ENCODE measurements at regions not wholly inside any gene's neighbourhood (a gene's known extent, or its start where the extent isn't known, plus 50 kb on each side); places are given as distances from the start of the nearest gene placed in this dataset.

DNA sequence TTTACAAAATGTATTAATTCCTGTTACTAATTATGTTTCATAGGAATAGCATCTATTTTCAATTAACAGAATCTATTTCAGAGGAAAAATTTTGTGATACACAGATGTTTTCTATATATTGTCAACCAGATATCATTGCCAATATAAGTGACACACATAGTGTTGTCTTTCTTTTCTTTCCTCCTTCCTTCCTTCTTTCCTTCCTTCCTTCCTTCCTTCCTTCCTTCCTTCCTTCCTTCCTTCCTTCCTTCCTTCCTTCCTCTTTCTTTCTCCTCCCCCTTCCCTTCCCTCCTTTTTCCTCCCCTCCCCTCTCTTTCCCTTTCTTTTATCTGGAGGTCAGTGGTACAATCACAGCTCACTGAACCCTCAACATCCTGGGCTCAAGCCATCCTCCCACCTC is 146.5 kb upstream of the DSEL start:
- Histone ChIP-seq H2AFZ (ENCODE audit: low read depth) (no peak overlapping the region), H3K4me1 (ENCODE audit: low read depth, poor library complexity, severe bottlenecking) (no peaks in the 10 kb centered on the region), H3K4me2 (no peak overlapping the region), H3K4me3 (IDR thresholded peaks at IDR 0.05; ENCODE audit: insufficient read depth, low read depth, low read length) (no peak overlapping the region), H4K20me1 (ENCODE audit: insufficient read depth) (no peaks in the 10 kb centered on the region), H3K36me3 (ENCODE audit: insufficient read depth) (no peaks in the 10 kb centered on the region), H3K27ac (no peak overlapping the region), H3K79me2 (ENCODE audit: insufficient read depth, low read depth) (no peaks in the 10 kb centered on the region), H3K27me3 (ENCODE audit: insufficient read depth, low read depth) (no peaks in the 10 kb centered on the region), H3K9ac (no peak overlapping the region)
- no peak for TF ChIP-seq CTCF (conservative IDR thresholded peaks at IDR 0.05; ENCODE audit: low read depth, low read length)

GRCh38 chr18:67661555-67661954 is 145.0 kb upstream of the DSEL start:
- Histone ChIP-seq H3K36me3 (ENCODE audit: insufficient read depth) (no peaks in the 10 kb centered on the region), H2AFZ (ENCODE audit: low read depth) (no peak overlapping the region), H3K27me3 (ENCODE audit: insufficient read depth, low read depth) (no peaks in the 10 kb centered on the region), H3K79me2 (ENCODE audit: insufficient read depth, low read depth) (no peaks in the 10 kb centered on the region), H3K27ac (no peak overlapping the region), H4K20me1 (ENCODE audit: insufficient read depth) (no peaks in the 10 kb centered on the region), H3K4me2 (no peak overlapping the region), H3K9ac (no peak overlapping the region), H3K4me3 (IDR thresholded peaks at IDR 0.05; ENCODE audit: insufficient read depth, low read depth, low read length) (no peak overlapping the region), H3K4me1 (ENCODE audit: low read depth, poor library complexity, severe bottlenecking) (no peaks in the 10 kb centered on the region)
- no peak for TF ChIP-seq CTCF (conservative IDR thresholded peaks at IDR 0.05; ENCODE audit: low read depth, low read length)

DNA sequence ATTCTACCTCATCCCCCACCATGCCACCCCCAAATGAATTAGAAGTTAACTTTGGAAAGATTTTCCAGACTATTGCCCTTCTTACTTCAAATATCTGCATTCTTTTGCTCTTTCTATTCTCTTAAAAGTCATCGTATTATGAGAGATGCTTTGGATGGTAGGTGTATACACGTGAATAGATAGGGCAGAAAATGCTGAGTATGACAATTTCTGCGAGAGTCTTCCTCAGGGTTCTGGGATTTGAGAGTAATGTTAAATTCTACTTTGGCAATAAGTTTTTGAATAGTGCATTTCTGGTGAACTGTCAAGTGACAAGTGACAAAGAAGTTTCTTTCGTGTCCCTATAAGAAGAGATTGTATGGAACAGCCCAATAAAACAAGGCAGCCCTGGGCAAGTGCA is 137.6 kb upstream of the DSEL start:
- H3K9ac ChIP-seq: no peak overlapping the region
- no peaks in the 10 kb centered on the region for H4K20me1 ChIP-seq (ENCODE audit: insufficient read depth)
- no peaks in the 10 kb centered on the region for H3K36me3 ChIP-seq (ENCODE audit: insufficient read depth)
- no peak overlapping the region for H3K4me3 ChIP-seq (IDR thresholded peaks at IDR 0.05; ENCODE audit: insufficient read depth, low read depth, low read length)
- no peak for TF ChIP-seq CTCF (conservative IDR thresholded peaks at IDR 0.05; ENCODE audit: low read depth, low read length)
- no peak overlapping the region for H3K4me2 ChIP-seq
- no peaks in the 10 kb centered on the region for H3K27me3 ChIP-seq (ENCODE audit: insufficient read depth, low read depth)
- no peak overlapping the region for H2AFZ ChIP-seq (ENCODE audit: low read depth)
- no peaks in the 10 kb centered on the region for H3K79me2 ChIP-seq (ENCODE audit: insufficient read depth, low read depth)
- no peaks in the 10 kb centered on the region for H3K4me1 ChIP-seq (ENCODE audit: low read depth, poor library complexity, severe bottlenecking)
- no peak overlapping the region for H3K27ac ChIP-seq

- Histone ChIP-seq H3K27ac (no peak overlapping the region), H3K27me3 (ENCODE audit: insufficient read depth, low read depth) (no peaks in the 10 kb centered on the region), H3K4me1 (ENCODE audit: low read depth, poor library complexity, severe bottlenecking) (no peaks in the 10 kb centered on the region), H3K36me3 (ENCODE audit: insufficient read depth) (no peaks in the 10 kb centered on the region), H3K4me2 (no peak overlapping the region), H3K4me3 (IDR thresholded peaks at IDR 0.05; ENCODE audit: insufficient read depth, low read depth, low read length) (no peak overlapping the region), H3K9ac (no peak overlapping the region), H3K79me2 (ENCODE audit: insufficient read depth, low read depth) (no peaks in the 10 kb centered on the region), H4K20me1 (ENCODE audit: insufficient read depth) (no peaks in the 10 kb centered on the region), H2AFZ (ENCODE audit: low read depth) (no peak overlapping the region)
- TF ChIP-seq CTCF (conservative IDR thresholded peaks at IDR 0.05; ENCODE audit: low read depth, low read length): no peak
Observed at GRCh38 chr18:67652288-67652687, 135.8 kb upstream of the DSEL start.

DNA sequence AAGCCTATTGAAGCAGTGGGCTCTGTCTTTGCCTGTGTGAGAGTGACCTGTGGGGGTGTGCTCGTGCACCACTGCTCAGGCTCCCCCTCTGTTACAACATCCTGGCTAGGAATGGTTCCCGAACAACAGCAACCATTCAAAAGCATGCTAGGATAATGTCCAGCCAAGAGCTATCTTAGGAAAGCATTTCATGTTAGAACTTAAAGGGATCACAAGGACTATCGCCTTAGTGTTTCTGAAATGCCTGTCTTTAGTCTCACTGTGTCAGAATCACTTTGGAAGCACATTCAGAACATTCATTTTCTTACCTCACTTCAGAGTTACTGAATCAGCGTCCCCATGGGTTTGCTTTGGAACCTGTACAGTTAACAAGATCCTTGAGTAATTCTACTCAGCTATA is 134.9 kb upstream of the DSEL start:
- no peak overlapping the region for H3K4me2 ChIP-seq
- no peak overlapping the region for H3K9ac ChIP-seq
- H3K36me3 ChIP-seq (ENCODE audit: insufficient read depth): no peaks in the 10 kb centered on the region
- H3K4me1 ChIP-seq (ENCODE audit: low read depth, poor library complexity, severe bottlenecking): no peaks in the 10 kb centered on the region
- H3K27me3 ChIP-seq (ENCODE audit: insufficient read depth, low read depth): no peaks in the 10 kb centered on the region
- H3K4me3 ChIP-seq (IDR thresholded peaks at IDR 0.05; ENCODE audit: insufficient read depth, low read depth, low read length): no peak overlapping the region
- no peaks in the 10 kb centered on the region for H3K79me2 ChIP-seq (ENCODE audit: insufficient read depth, low read depth)
- no peak overlapping the region for H2AFZ ChIP-seq (ENCODE audit: low read depth)
- no peaks in the 10 kb centered on the region for H4K20me1 ChIP-seq (ENCODE audit: insufficient read depth)
- no peak overlapping the region for H3K27ac ChIP-seq
- no peak for TF ChIP-seq CTCF (conservative IDR thresholded peaks at IDR 0.05; ENCODE audit: low read depth, low read length)

All from KMS-11 (cell line).